HG03135 (cell line): ENCODE measurements at regions not wholly inside any gene's neighbourhood (a gene's known extent, or its start where the extent isn't known, plus 50 kb on each side); places are given as distances from the start of the nearest gene placed in this dataset.

ENCODE experiments used
- ATAC-seq: cut with Tn5 transposase; IDR thresholded peaks from one replicate; pipeline ENCODE4 v1.9.1; 2021; ENCODE audit warnings: mild to moderate bottlenecking, moderate library complexity; ENCODE audit not compliant: unreplicated experiment

DNA sequence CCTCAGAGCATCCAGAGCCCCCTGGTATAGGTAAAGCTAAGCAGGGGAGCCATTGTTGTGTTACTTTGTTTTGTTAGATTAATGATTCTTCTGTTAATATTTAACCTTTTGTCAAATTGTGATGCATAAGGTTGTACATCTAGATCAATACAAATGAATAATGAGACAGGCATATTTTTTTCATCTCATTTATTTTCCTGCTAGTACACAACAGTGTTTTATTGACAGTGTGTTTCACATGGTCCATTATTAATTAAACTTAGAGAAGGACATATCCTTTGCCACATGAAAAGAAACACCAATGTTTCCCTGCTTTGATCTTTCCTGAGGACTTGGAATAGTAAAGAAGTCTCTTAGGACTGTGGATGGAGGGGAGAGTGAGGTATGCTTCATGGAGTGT, 543.6 kb upstream of the CFAP20DC start:
- no peak for ATAC-seq

DNA sequence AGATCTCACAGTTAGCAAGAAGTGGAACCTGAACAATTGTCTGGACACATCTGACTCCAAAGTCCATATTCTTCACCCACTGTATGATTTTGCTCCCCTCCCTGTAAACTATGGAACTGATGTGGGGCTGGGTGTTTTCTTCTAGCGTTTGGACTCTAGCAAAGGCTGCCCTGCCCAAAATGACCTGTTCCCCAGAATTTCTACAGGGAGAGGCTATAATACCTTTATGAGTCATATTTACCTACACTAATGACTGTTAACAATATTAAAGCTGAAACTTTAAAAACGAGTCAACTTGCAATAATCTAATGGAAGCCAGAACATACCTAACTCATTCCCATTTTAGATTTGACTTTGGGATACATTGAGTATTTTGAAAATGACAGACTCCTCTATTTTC, 531.2 kb upstream of the CFAP20DC start:
- no peak for ATAC-seq

DNA sequence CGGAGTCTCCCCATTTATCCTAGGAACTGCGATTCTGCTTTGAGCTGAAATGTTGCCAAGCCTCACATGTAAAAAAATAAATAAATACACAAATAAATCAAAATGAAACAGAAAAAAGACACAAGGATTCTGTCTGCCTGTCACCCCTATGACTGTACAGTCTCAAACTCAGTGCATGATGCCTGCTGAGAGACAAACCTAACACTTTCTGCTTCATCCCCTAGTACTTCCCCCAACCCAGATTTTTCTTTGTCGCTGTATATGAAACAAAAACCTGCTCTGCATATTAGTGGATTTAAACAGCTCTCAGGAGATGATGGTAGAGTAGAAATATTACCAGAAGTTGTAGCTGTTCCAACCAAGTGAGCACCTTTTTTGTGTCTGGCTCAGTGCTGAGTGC, 530.7 kb upstream of the CFAP20DC start:
- no peak for ATAC-seq

DNA sequence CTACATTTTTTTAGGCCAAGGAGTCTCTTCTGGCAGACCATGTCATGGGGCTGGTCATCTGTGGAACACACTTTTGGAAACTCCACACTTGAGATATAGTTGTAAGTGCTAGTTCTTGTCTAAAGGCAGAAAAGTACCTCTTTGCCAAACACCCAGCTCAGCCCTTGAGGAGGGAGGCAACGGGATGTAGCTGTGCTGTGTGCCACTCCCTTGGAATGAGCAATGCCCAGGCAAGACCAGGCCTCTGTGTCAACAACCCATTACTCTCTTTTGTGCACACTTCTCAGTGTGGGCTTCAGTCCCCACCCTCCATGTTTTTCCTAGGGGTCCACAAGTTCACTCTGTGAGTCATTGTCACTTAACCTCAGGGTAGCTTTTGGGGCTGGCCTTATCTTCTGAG, 528.3 kb upstream of the CFAP20DC start:
- no peak for ATAC-seq

DNA sequence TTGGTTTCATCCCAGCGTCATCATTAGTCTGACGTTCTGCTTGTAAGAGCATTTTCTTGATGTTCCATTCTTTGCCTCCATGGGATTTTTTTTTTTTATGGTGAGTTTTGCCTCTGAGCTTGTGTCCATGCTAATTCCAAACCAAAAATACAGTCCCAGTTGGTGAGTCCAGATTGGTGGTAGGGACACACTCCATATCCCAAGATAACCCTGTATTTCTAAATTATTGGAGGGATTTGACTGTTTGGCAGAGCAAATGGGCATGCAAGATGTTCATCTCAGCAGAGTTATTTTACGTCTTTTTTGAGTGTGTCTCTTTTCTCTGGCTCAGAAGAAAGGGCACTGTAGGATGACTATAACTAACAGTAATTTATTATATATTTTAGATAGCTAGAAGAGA, 526.8 kb upstream of the CFAP20DC start:
- ATAC-seq: no peak

- peak; percentile 70 for ATAC-seq
These were observed 525.5 kb upstream of the CFAP20DC start for GRCh38 chr3:59575113-59576001.

GRCh38 chr3:59573911-59574310, 524.1 kb upstream of the CFAP20DC start:
- no peak for ATAC-seq

- ATAC-seq: no peak
These were observed 522.3 kb upstream of the CFAP20DC start for GRCh38 chr3:59572106-59572505.

GRCh38 chr3:59570806-59571205, 521.0 kb upstream of the CFAP20DC start:
- no peak for ATAC-seq

GRCh38 chr3:59567661-59568060, 517.8 kb upstream of the CFAP20DC start:
- ATAC-seq: no peak

GRCh38 chr3:59566481-59566975, 516.7 kb upstream of the CFAP20DC start:
- peak; percentile 95 for ATAC-seq

- ATAC-seq: no peak
These were observed 515.3 kb upstream of the CFAP20DC start for GRCh38 chr3:59565125-59565524.

GRCh38 chr3:59563966-59564365, 514.1 kb upstream of the CFAP20DC start:
- ATAC-seq: no peak

DNA sequence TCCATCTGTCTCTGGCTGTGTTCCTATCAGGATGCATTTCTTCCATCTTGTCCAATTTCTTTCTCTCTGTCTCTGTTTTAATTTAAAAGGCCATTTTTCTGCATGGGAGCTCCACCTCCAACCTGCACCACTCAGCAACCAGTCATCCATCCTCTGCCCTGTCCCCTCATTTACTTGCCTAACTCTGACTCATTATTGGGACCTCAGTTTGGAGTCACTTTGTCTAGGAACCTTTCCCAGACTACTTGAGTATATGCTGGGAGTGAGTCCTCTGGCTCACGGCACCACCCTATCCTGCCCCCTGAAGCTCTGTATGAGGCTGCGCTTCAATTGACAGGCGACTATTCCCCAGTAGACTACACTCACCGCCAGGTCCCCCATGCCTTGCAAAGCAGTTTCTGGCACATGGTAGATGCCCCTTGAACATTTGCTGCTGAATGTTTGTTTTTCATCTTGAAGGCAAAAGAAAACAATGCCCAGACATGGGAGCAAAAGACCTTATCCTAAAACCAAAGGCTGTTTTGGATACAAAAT, 513.3 kb upstream of the CFAP20DC start:
- ATAC-seq: no peak

- ATAC-seq: no peak
These were observed 510.1 kb upstream of the CFAP20DC start for GRCh38 chr3:59559721-59560435.

DNA sequence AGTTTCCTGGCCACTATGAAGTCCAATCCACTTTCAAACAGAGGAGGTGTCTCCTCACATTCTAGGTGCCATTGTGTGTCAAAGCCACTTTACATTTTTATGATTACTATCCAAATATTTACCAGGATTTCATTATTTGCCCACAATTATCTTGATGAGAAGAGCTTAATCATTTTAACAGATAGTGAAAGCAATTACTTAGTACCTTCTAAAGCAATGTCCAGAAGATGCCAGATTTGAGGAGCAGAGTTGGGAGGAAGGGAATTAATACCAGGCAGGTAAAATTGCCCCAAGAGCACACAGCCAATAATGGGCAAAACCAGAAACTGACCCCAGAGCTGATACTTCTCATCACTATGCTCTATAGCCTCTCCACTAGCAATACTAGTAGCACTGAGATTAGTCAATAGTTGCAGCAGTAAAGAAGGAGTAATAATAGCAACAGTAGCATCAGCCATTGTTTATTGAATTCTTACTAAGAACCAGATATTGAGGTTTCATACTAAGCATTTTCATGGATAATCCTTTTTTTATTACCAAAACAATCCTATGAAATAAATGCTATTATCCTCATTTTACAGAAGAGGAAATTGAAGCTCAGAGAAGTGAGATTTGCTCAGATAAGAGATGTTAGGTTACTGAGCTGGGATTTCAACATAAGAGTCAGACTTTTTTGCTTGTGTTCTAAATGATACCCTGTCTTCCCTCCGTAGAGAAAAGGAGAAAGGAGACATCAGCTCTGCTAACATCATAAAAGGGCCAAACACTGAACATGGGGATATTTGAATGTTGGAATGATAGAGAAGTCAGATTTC, 509.3 kb upstream of the CFAP20DC start:
- no peak for ATAC-seq

GRCh38 chr3:59555593-59556315, 505.9 kb upstream of the CFAP20DC start:
- no peak for ATAC-seq

DNA sequence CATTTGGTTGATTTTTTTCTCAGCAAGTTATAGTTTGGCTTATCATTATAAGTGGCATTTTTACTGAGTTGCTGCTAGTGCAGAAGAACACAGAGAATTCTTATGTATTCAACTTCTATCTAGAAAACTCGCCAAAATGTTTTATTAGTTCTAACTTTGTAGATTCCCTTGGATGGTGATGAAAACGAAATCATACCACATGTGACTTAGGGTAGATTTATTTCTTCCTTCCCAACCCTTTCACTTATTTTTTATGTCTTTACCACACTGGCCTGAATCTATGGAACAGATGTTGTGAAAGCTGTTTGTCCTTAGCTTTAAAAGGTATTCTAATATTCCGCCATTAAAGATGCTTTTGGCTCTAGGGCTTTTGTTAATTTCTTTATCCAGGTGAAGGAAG, 503.3 kb upstream of the CFAP20DC start:
- ATAC-seq: no peak

DNA sequence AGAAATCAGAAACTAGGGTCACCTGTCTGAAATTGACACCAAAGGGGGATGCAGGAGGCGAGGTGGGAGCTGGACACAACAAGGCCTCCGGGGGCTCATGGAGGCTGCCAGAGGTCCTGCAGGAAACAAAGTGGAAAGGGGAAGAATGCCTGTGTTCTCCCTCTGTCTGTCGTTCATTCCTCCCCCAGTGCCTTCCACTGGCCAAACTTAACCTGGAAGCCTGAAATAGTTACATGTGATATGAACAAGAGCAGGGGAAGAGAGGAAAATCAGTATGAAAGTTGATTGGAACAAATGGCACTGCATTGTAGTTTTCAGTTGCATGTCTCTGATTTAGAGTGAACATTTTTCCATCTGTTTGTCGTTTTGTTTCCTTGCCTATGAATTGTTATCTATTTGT, 502.0 kb upstream of the CFAP20DC start:
- ATAC-seq: no peak

GRCh38 chr3:59549962-59550361, 500.1 kb upstream of the CFAP20DC start:
- no peak for ATAC-seq
